WTC11 (cell line): ENCODE measurements at regions not wholly inside any gene's neighbourhood (a gene's known extent, or its start where the extent isn't known, plus 50 kb on each side); places are given as distances from the start of the nearest gene placed in this dataset.

Experiments
- ATAC-seq: fragments of 200-7000 bp; cut with Tn5 transposase; 2 replicates; pipeline ENCODE4 v1.10.0; 2021; ENCODE audit warnings: mild to moderate bottlenecking, moderate library complexity
- CTCF ChIA-PET: fragments of 300-600 bp; sonication (Branson Sonifier 250); formaldehyde crosslinking; loops from one replicate; lab custom pipeline; 2021; ENCODE audit warnings: antibody characterized with exemption; lab: Charles Lee
- POLR2A ChIA-PET: fragments of 350-600 bp; sonication (Branson Sonifier 250); formaldehyde crosslinking; loops from one replicate; lab custom pipeline; 2021; ENCODE audit warnings: antibody characterized with exemption; lab: Charles Lee
- DNase-seq: peaks from one replicate; pipeline ENCODE4 v3.0.0; 2021; ENCODE audit warnings: low spot score
- H3K27ac Mint-ChIP-seq: 2 replicates; pipeline ENCODE4 v1.8.0; 2021; ENCODE audit warnings: mixed read lengths
- H3K27me3 Mint-ChIP-seq: 2 replicates; pipeline ENCODE4 v1.8.0; 2021; ENCODE audit warnings: low read depth, mild to moderate bottlenecking, moderate library complexity, mixed read lengths
- H3K36me3 Mint-ChIP-seq: 2 replicates; pipeline ENCODE4 v1.8.0; 2021; ENCODE audit warnings: mixed read lengths
- H3K4me1 Mint-ChIP-seq: 2 replicates; pipeline ENCODE4 v1.8.0; 2022; ENCODE audit warnings: mixed read lengths
- H3K4me3 Mint-ChIP-seq: 2 replicates; pipeline ENCODE4 v1.8.0; 2021; ENCODE audit warnings: mild to moderate bottlenecking, moderate library complexity, mixed read lengths
- H3K9me3 Mint-ChIP-seq: 2 replicates; pipeline ENCODE4 v1.8.0; 2021; ENCODE audit warnings: mixed read lengths
- CREB1 ChIP-seq: sonication (generic); formaldehyde crosslinking; IDR thresholded peaks from 2 replicates; pipeline ENCODE4 v1.8.0; 2023; ENCODE audit warnings: mild to moderate bottlenecking, missing genetic modification reagents
- E2F1 ChIP-seq: sonication (generic); formaldehyde crosslinking; IDR thresholded peaks from 2 replicates; pipeline ENCODE4 v1.8.0; 2022; ENCODE audit warnings: mild to moderate bottlenecking, missing genetic modification reagents
- E2F5 ChIP-seq: sonication (generic); formaldehyde crosslinking; IDR thresholded peaks from 2 replicates; pipeline ENCODE4 v1.8.1; 2022; ENCODE audit warnings: mild to moderate bottlenecking, moderate library complexity, missing genetic modification reagents
- EMX1 ChIP-seq: fragments of 250-450 bp; sonication (Bioruptor Pico); IDR thresholded peaks from 2 replicates; pipeline ENCODE4 v1.8.0; 2021; ENCODE audit warnings: mild to moderate bottlenecking
- GABPB1 ChIP-seq: sonication (generic); formaldehyde crosslinking; IDR thresholded peaks from 2 replicates; pipeline ENCODE4 v1.8.1; 2023; ENCODE audit warnings: mild to moderate bottlenecking, missing genetic modification reagents
- GTF2I ChIP-seq: fragments of 250-450 bp; sonication (Bioruptor Pico); conservative IDR thresholded peaks from 2 replicates; pipeline ENCODE4 v1.4.0; 2021; ENCODE audit warnings: mild to moderate bottlenecking
- IRF2 ChIP-seq: sonication (generic); formaldehyde crosslinking; IDR thresholded peaks from 2 replicates; pipeline ENCODE4 v1.8.0; 2022; ENCODE audit warnings: low read depth, missing genetic modification reagents, borderline replicate concordance
- MAX ChIP-seq: sonication (generic); formaldehyde crosslinking; IDR thresholded peaks from 2 replicates; pipeline ENCODE4 v1.8.0; 2022; ENCODE audit warnings: mild to moderate bottlenecking, missing genetic modification reagents
- MLX ChIP-seq: sonication (generic); formaldehyde crosslinking; IDR thresholded peaks from 2 replicates; pipeline ENCODE4 v1.8.1; 2023; ENCODE audit warnings: mild to moderate bottlenecking, missing genetic modification reagents, moderate library complexity
- MXD4 ChIP-seq: fragments of 250-450 bp; sonication (Bioruptor Pico); IDR thresholded peaks from 2 replicates; pipeline ENCODE4 v1.8.0; 2021; ENCODE audit warnings: mild to moderate bottlenecking, moderate library complexity, borderline replicate concordance
- MYBL2 ChIP-seq: sonication (generic); formaldehyde crosslinking; IDR thresholded peaks from 2 replicates; pipeline ENCODE4 v1.8.1; 2023; ENCODE audit warnings: mild to moderate bottlenecking, moderate library complexity, missing genetic modification reagents
- NFE2L1 ChIP-seq: sonication (generic); formaldehyde crosslinking; IDR thresholded peaks from 2 replicates; pipeline ENCODE4 v1.8.1; 2023; ENCODE audit warnings: missing genetic modification reagents
- PREB ChIP-seq: sonication (generic); formaldehyde crosslinking; IDR thresholded peaks from 2 replicates; pipeline ENCODE4 v1.8.1; 2022; ENCODE audit warnings: mild to moderate bottlenecking, missing genetic modification reagents, moderate library complexity, borderline replicate concordance
- RELA ChIP-seq: sonication (generic); formaldehyde crosslinking; IDR thresholded peaks from 2 replicates; pipeline ENCODE4 v1.8.1; 2022; ENCODE audit warnings: missing genetic modification reagents, mild to moderate bottlenecking, borderline replicate concordance
- TP53 ChIP-seq: sonication (generic); formaldehyde crosslinking; IDR thresholded peaks from 2 replicates; pipeline ENCODE4 v1.8.1; 2023; ENCODE audit warnings: mild to moderate bottlenecking, missing genetic modification reagents
- ZBTB21 ChIP-seq: sonication (generic); formaldehyde crosslinking; IDR thresholded peaks from 2 replicates; pipeline ENCODE4 v1.8.1; 2023; ENCODE audit warnings: mild to moderate bottlenecking, missing genetic modification reagents, borderline replicate concordance
- ZMAT4 ChIP-seq: fragments of 250-450 bp; sonication (Bioruptor Pico); IDR thresholded peaks from 2 replicates; pipeline ENCODE4 v1.9.0; 2021; ENCODE audit warnings: mild to moderate bottlenecking
- ZNF138 ChIP-seq: sonication (generic); formaldehyde crosslinking; conservative IDR thresholded peaks from 2 replicates; pipeline ENCODE4 v1.8.1; 2022; ENCODE audit warnings: mild to moderate bottlenecking, moderate library complexity, missing genetic modification reagents
- ZNF232 ChIP-seq: sonication (generic); formaldehyde crosslinking; IDR thresholded peaks from 2 replicates; pipeline ENCODE4 v1.8.0; 2022; ENCODE audit warnings: mild to moderate bottlenecking, missing genetic modification reagents
- ZNF396 ChIP-seq: fragments of 250-450 bp; sonication (Bioruptor Pico); IDR thresholded peaks from 2 replicates; pipeline ENCODE4 v1.8.0; 2021; ENCODE audit warnings: mild to moderate bottlenecking, moderate library complexity, borderline replicate concordance
- ZSCAN18 ChIP-seq: fragments of 250-450 bp; sonication (Bioruptor Pico); IDR thresholded peaks from 2 replicates; pipeline ENCODE4 v2.1.2; 2022; ENCODE audit warnings: mild to moderate bottlenecking, moderate library complexity

GRCh38 chr6:166744223-166745134 lies 117.4 kb upstream of the RPS6KA2 start:
- H3K4me3 Mint-ChIP-seq = no peak overlapping the region

GRCh38 chr6:166743406-166744222 lies 116.6 kb upstream of the RPS6KA2 start:
- peaks cover 12% of the 10 kb centered on the region for H3K4me1 Mint-ChIP-seq
- no peaks in the 10 kb centered on the region for H3K36me3 Mint-ChIP-seq
- no peak for DNase-seq
- no peaks in the 10 kb centered on the region for H3K9me3 Mint-ChIP-seq
- H3K27me3 Mint-ChIP-seq = no peaks in the 10 kb centered on the region; the same call in 1 of the 2 replicates
- CTCF ChIA-PET = interaction anchor here (1.0 to 2.4 kb wide), 3 partner anchors 29 to 31 kb away, joined by 4 to 7 read pairs (median 6); no protein-coding TSS in a partner anchor
- POLR2A ChIA-PET = no interaction called here
- H3K4me3 Mint-ChIP-seq = no peak overlapping the region
- H3K27ac Mint-ChIP-seq = peak overlapping the region; percentile 49; the same call in 1 of the 2 replicates
- no peak for TF ChIP-seq CREB1 (CRISPR knock-in tag)
- TF ChIP-seq TP53 (CRISPR knock-in tag) = no peak
- no peak for TF ChIP-seq E2F5
- TF ChIP-seq ZNF396 (CRISPR knock-in tag) = no peak
- no peak for ATAC-seq

More at GRCh38 chr6:166744223-166745134, 117.4 kb upstream of the RPS6KA2 start:
- DNase-seq (peak; percentile 47), ATAC-seq (peak; percentile 80)
- no peak for TF ChIP-seq GTF2I
- TF ChIP-seq ZBTB21 (CRISPR knock-in tag) = no peak
- TF ChIP-seq ZSCAN18 (CRISPR knock-in tag) = no peak
- Mint-ChIP-seq H3K27ac (no peak overlapping the region), H3K4me1 (peaks cover 12% of the 10 kb centered on the region), H3K27me3 (no peaks in the 10 kb centered on the region; the same call in 1 of the 2 replicates), H3K9me3 (no peaks in the 10 kb centered on the region), H3K36me3 (no peaks in the 10 kb centered on the region)
- ChIA-PET CTCF (interaction anchor here (0.6 to 4.1 kb wide), 7 partner anchors 18 to 419 kb away, joined by 3 to 18 read pairs (median 4); no protein-coding TSS in a partner anchor), POLR2A (no interaction called here)

- peak overlapping the region; percentile 32; the same call in 1 of the 2 replicates for H3K27ac Mint-ChIP-seq
- H3K9me3 Mint-ChIP-seq = no peaks in the 10 kb centered on the region
- H3K36me3 Mint-ChIP-seq = no peaks in the 10 kb centered on the region
- ATAC-seq (no peak), DNase-seq (no peak)
- peaks cover 11% of the 10 kb centered on the region for H3K4me1 Mint-ChIP-seq
- ChIA-PET CTCF (interaction anchor here (1.0 to 2.4 kb wide), 3 partner anchors 30 to 32 kb away, joined by 4 to 7 read pairs (median 6); no protein-coding TSS in a partner anchor), POLR2A (no interaction called here)
- H3K4me3 Mint-ChIP-seq = no peak overlapping the region
- H3K27me3 Mint-ChIP-seq = no peaks in the 10 kb centered on the region; the same call in 1 of the 2 replicates
- TF ChIP-seq MAX (CRISPR knock-in tag) (no peak), GABPB1 (CRISPR knock-in tag) (no peak), MYBL2 (no peak), RELA (CRISPR knock-in tag) (no peak), IRF2 (CRISPR knock-in tag) (no peak), ZNF138 (CRISPR knock-in tag) (no peak), ZMAT4 (CRISPR knock-in tag) (no peak), MXD4 (CRISPR knock-in tag) (no peak), E2F1 (no peak), EMX1 (CRISPR knock-in tag) (no peak), NFE2L1 (CRISPR knock-in tag) (no peak), PREB (CRISPR knock-in tag) (no peak), MLX (CRISPR knock-in tag) (no peak), ZNF232 (CRISPR knock-in tag) (no peak)
Observed at GRCh38 chr6:166742981-166743380, 115.9 kb upstream of the RPS6KA2 start.
